Stimulated activated CD4-positive, alpha-beta T cell treated with anti-CD3 and anti-CD28 coated beads, Interleukin-4, amount 100 ng/mL, for 4 hours (primary cell): ENCODE measurements at regions not wholly inside any gene's neighbourhood (a gene's known extent, or its start where the extent isn't known, plus 50 kb on each side); places are given as distances from the start of the nearest gene placed in this dataset.

ENCODE experiments used
- DNase-seq, 2 experiments: peaks; one replicate each; pipeline ENCODE4 v3.0.0-alpha.2; 2020

DNA sequence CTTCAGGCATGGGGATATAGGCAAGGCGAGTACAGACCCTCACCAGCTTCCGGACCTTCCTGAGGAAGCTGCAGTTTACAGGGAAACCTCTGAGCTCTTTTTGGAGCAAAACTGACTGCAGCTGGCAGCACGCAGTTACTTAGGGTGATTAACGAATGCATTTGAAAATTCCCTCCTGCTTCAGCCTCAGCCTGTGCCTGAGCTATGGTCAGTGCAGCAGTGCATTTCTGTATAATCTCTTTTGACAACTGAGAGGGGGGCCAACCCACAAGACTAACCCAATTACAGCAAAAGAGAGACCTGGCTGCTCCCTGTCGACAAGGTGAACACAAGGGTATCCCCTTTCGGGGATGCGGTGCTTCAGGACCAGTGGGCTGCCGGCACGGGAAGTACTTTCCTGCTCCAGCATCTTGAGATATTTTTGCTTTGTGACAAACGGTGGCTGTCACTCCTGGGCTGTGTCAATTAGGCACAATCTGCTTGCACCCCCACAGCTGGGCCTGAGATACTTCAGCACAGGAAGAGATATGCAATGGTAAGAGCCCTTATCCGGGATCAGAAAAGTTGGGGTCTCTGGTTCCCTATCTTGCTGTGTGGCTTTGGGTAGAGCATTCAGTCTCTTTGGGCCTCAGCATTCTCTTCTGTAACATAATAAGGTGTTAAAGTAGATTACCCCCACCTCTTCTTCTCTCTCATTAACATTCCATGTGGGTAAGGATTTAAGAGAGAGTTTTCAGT is 141.0 kb downstream of the TMEM17 start:
- DNase-seq, result no peak

DNA sequence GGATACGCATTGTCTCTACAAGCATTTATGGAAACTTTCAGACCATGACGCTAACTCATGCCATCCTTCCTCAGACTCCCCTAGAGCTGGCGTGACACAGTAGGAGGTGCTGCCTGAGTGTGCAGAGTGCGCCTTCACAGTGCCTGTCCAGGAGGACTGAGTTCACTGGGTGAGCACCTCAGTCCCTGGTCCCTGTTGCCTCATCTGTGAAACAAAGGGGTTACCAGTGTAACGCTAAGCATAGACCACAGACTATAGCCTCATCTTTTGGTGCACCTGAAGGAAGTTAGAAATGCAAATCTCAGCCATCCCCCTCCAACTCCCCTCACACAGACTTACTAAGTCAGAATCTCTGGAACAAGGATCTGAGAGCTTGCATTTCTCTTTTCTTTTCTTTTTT is 142.8 kb downstream of the TMEM17 start:
- no peak for DNase-seq

DNA sequence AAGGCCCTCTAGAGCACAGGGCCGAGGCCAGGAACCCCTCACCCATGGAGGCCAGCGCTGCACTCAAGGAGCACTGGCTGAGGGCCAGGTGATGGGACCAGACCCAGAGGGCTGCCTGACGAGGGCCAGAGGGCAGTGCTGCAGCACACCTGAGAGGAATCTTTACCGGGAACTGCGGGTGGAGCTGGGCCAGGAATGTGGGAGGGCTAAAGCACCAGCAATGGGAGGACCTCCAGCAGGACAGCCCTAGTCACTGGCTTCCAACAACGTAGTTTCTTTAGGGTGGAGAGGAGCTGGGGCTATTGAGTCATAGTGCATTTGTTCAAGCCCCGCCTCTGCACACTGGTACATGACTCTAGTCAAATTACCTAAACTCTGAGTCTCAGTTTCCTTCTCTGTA is 143.4 kb downstream of the TMEM17 start:
- DNase-seq, result no peak

DNA sequence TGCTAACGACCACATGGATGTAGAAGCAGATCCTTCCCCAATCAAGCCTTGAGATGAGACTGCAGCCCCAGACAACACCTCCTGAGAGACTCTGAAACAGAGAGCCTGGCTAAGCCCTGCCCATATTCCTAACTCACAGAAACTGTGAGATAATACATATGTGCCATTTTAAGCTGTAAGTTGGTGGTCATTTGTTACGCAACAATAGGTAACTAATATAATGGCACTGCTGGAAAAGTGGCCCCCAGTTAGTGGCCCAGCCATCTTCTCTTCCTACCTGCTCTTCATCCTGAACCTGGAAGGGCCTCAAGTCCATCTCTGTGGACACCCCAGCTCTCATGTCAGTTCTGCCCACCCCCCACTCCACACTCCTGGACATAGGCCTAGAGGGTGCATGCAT is 144.0 kb downstream of the TMEM17 start:
- no peak for DNase-seq

DNA sequence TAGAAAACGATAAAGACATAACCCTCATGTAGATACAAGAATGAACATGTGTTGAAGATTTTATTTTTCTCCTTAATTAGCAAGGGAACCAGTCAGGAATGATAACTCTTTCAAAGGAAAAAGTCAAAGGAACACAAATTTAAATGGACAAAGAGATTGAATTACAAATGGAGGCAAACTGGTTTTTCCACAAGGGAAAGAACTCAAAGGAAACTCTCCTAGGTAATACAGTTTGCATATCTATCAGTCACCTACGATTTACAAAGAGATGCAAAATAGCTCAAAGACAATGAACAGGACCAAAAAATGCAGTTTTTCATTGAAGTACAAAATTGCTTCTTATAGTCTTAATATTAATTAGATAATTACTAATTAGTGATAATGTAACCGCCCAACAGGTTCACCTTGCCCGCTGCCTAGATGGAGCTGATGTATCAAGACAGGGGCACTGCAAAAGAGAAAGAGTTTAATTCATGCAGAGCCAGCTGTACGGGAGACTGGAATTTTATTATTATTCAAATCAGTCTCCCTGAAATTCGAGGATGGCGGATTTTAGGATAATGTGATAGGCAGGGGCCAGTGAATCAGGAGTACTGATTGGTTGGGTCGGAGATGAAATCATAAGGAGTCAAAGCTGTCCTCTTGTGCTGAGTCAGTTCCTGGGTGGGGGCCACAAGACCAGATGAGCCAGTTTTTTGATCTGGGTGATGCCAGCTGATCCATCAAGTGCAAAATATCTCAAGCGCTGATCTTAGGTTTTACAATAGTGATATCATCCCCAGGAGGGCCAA is 151.0 kb downstream of the TMEM17 start:
- DNase-seq, result no peak

DNA sequence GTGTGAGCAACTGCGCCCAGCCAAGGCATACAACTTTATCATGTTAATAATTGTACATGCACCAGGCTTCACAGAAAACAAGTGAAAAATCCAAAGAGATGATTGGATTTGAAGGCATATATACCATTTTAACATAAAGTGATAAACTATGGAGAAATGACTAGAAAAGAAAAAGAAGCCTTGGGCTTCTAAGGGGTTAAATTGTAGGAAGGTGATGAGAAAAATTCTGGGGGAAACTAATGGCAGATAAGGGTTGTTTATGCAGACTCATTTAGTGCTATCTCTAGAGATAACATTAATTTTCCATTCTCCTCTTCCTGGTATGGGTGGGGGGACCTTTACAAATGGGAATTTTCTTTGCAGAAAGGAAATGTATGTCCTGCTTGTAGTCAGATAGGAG is 154.0 kb downstream of the TMEM17 start:
- DNase-seq, result no peak

DNA sequence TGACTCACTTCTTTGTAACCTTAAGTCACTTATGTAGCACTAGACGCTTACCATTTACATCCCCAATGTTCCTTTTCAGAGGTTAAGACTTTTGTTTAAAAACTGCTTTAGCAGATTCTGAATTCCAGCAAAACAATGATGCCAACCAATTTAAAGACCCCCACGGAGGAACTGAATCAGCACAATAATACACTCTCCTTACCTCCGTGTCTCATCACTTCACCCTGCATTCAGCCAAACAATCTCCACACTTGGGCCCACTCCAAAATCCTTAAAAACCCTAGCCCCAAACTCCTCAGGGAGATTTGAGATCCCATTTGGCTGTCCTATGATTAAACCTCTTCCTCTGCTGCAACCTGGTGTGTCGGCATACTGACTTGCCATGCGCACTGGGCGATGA is 153.9 kb downstream of the B3GNT2 start:
- DNase-seq, result no peak

DNA sequence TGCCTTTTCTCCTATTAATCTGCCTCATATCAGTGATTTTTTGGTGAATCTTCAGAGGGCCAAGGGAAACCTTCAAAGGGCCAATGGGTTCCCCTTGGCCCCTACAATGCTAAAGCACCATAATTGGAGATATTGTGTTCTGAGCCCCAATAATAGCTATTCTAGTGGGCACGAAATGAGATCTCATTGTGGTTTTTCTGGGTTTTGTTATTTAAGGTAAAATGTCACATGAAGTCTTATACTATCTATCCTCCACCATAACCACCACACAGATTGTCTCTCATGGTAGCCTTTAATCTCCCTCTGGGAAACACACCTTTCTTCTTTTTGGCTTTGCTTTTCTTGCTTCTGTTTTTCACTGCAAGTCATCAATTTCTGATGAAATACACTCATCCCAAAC is 152.8 kb downstream of the B3GNT2 start:
- no peak for DNase-seq

DNA sequence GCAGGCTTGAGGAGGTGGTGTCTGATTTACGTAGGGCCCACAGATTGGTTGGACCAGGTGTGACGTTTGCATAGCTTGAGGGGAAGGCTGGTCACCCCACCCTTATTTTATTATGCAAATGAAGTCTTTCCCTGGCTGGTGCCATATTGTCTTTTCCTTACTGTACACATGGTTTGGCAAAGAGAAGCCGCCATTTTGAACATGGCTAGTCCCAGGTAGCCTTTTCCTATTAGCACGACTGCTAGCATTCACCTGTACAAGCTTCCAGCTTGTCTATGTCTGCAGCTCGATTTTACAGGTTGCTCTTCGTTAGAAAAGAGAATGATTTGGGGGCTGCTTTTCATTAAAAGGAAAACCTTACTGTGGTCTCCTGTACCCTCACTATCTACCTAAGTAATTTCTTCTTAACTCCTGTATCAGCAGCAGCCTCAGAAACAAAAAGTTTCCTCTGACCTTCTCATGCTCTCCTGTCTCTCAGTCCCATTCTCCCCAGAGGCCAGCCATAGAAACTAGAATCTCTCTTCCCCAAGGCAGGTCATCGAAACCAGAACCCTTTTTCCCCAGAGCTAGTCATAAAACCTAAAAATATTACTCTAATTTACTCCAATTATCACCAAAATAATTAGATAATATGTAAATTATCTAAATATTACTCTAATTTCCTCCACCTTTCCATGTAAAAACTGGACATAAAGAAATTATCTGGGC is 151.8 kb downstream of the B3GNT2 start:
- no peak for DNase-seq

DNA sequence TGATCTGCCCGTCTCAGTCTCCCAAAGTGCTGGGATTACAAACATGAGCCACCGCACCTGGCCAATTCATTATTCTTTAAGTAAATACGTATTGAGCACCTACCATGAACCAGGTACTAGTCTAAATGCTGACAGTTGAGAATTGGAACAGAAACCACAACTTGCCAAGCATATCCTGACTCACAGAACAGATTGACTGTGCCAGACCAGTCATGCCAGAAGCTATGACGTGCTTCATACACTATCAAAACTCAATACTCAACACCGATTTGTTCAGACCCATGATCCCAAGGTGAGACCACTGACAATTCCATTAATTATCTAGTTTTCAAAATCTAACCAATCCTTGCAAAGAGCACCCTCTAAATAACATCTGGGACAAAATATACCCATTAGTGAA is 148.6 kb downstream of the B3GNT2 start:
- DNase-seq, result no peak

DNA sequence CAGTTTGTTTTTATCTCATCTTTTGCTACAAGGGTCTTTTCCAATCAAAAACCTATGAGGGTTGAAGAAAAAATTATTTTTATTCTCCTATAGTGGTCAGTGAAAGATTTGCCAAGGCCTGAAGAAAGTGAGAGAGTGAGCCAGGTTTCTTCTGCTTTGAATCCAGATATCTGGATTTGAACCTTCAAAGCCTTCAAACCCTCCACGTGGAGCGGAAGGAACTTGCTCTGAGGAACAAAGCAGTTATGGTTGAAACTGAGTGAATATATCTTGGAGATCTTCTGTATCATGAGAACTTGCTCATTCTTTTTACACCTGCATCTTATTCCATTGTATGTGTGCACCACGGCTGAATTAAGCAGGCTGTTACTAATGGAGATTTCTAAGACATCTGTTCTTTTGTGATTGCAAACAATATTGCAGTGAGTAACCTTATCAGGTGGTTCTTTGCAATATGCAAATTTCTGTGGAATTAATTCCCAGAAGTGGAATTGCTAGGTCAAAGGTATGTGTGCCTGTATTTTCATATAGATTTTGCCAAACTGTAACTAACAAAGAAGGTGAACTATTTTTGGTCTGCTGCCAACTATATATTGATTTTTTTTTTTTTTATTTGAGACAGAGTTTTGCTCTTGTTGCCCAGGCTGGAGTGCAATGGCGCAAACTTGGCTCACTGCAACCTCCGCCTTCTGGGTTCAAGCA is 147.9 kb downstream of the B3GNT2 start:
- no peak for DNase-seq

DNA sequence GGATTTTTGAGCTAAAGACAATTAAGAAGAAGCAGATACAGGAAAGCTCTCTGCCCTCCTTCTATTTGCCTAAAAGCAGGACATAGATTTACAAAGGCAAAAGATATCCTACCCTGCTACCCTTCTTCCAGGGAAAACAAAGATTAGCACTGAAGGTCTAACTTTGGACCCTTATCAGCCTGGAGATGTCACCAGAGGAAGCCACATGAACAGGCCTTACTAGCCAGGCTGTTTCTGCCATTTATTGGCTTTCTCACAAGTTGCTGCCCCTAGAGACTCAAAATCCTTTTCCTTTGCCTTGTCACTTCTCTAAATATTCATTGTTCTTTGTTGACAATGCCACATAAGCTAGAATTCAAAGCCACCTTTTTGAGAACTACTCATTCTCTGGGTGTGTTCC is 147.3 kb downstream of the B3GNT2 start:
- DNase-seq, result no peak

DNA sequence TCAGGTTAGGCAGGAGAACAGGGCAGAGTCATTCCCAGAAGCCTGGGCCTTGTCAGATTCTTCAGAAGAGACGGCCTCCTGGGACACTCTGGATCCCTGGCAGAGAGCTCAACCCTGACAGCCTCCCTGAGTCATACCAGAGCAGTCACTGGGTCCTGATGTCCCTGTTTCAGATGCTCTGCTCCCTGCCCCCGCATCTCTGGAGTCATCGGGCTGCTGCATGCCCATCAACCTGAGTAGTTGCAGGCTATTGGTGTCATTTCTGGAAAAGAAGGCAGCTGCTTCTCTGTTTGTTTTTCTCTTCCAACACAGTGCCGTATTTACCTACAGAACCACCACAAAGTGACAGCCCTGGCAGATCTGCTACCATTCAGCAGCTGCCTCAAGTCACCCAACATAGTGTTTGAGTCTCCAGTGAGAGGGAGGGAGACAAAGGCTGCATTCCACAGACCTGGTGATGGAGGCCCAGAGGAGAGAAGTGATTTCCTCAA is 145.1 kb downstream of the B3GNT2 start:
- DNase-seq, result no peak

DNA sequence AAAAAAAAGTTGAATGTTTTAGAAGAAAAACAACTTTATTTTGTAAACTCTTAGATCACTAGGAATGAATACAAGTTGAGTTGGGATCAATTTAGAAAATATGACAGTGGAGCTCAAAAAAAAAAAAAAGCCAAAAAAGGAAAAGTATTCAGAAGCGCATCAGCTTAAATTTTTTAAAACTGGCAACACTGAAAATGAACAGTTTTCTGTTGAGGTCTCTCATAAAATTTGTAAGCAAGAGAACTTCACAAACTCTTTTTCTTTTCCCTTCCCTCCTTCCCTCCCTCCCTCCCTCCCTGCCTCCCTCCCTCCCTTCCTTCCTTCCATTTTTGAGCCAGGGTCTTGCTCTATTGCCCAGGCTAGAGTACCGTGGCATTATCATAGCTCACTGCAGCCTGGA is 143.9 kb downstream of the B3GNT2 start:
- DNase-seq, result no peak

DNA sequence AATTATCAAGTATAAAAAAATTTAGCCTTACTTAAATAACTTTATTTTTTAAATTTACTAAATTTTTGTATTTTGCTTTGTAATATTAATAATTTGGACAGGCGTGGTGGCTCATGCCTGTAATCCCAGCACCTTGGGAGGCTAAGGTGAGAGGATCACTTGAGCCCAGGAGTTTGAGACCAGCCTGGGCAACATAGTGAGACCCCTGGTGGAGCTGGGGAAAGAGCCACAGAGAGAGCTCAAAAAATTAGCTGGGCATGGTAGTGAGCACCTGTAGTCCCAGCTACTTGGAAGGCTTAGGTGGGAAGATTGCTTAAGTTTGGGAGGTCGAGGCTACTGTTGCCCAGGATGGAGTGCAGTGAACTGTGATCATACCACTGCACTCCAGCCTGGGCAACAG is 143.5 kb downstream of the B3GNT2 start:
- no peak for DNase-seq

DNA sequence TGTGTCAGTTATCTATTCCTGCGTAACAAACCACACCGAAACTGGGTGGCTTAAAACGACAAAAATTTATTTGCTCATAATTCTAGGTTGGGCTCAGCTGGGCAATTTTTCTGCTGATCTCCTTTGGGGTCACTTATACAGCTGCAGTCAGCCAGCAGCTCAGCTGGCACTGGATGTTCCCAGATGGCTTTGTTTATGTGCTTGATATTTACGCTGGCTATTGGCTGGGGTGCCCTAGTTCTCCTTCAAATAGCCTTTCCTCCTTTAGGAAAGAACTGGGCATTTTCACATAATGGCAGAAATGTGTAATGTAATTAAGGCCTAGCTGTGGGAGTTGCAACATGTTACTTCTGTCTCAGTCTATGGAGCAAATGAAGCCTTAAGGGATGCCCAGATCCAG is 142.2 kb downstream of the B3GNT2 start:
- DNase-seq, result no peak

DNA sequence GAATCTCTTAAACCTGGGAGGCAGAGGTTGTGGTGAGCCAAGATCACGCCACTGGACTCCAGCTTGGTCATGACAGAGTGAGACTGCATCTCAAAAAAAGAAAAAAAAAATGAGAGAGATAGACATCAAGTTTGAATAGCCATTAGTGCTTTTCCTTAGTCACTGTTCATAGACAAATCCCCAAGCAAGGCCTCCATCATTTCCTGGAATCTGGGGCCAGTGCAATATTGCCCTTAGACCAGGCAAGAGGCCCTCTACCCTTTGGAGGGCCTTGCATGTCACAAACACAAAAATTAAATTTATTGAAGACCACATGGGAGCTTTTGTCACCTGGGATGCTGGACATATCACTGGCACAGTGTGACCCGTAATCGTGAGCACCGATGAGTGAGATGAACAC is 141.5 kb downstream of the B3GNT2 start:
- DNase-seq, result no peak

DNA sequence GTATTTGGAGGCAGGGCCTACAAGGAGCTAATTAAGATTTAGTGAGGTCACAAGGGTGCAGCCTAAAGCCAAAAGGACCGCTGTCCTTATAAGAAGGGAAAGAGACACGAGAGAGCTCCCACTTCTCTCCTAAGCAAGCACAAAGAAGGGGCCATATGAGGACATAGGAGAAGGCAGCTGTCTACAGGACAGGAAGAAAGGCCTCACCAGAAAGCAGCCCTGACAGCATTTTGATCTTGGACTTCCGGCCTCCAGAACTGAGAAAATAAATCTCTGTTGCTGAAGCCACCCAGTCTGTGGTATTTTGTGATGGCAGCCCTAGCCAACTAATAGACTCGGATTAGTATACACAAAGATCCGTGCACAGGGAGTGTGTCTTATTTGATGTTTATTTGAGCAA is 139.7 kb downstream of the B3GNT2 start:
- DNase-seq, result no peak

DNA sequence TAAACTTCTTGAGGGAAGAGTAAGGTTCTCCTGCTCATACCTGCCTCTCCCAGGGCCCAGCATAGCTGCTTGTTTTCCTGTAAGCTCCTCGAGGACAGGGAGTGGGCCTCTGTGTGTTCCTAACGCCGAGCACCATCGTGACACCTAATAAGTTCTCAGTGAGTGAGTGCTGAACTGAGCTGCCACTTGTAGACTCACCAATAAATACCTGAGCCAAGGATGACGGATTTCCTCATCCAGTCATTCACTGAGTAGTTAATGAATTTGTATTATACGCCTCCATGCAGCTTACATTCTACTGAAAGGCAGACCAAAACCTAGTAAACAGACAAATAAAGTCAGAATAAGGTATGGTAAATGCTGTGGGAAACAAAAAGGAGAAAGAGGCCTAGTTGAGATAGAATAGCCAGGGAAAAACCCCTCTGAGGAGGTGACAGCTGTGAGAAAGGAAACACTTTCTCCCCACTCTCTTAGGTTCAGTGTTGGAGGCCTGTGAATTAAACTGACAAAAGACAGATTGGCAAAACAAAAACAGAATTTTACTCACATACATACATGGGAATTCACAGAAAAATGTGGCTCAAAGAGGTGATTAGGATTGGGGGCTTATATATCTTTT is 138.6 kb downstream of the B3GNT2 start:
- DNase-seq, result no peak

DNA sequence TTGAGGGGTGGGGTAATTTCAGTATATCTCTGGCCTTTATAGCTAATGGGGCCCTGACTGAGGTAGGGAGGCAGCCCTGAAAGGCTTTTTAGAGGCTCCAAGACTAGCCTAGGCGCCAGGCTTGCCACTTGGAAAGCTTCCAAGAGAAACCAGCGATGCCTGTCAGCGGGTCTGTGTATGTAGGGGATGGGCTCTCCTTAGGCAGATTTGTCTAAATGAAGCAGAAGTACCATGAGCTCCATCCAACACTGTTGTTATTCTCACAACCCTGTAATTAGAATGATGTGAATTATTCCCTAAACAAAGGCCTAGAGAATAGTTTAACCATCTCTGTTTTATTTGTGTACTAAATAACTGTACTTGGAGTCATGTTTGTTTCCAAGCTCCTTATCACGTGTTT is 138.1 kb downstream of the B3GNT2 start:
- DNase-seq, result no peak

DNA sequence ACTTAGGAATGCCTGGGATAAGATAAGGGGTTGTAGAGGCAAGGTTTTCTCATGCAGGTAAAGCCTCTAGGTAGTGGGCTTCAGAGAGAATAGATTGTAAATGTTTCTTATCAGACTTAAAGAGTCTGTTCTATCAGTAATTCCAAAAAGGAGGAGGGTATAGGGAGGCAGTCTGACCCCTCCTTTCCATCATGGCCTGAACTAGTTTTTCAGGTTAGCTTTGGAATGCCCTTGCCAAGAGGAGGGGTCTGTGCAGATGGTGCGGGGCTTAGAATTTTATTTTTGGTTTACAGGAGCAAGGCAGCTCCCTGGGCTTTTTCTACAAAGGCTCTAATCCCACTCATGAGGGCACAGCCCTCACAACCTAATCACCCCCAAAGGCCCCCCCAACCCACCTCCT is 135.0 kb downstream of the B3GNT2 start:
- no peak for DNase-seq

DNA sequence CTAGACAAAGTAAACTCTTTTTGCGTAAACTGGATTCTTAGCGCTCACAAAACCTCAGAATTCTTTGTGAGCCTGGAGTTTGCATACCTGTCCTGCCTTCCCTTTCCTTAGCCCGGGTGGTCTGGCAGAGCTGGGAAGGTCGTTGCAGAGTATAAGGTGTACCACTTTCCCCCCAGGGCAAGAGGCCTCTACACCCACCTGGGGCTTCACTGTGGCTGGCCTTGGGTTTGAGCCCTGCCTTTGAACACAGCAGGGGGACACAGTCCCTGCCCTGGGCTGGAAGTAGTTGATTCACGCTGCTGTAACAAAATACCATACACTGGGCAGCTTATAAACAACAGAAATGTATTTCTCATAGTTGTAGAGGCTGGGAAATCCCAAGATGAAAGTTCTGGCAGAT is 133.9 kb downstream of the B3GNT2 start:
- no peak for DNase-seq

DNA sequence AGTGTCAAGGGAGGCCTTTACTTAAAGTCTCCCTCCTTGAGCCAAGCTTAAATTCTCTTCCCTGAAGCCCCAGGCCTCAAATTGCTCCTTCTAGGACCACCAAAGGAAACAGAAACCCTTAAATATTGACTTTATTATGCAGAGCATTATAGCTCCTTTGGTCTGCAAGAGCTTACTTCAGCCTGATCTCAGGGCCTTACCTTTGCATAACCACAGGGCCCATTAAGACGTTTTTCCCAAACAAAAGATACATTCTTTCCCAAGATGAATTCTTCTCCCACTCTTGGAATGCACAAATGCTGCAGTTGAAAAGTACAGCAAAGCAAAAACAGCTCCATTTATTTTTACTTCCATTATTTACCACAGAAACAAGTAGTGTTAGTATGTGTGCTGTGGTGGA is 130.8 kb downstream of the B3GNT2 start:
- no peak for DNase-seq
